ENCODE measurements at regions not wholly inside any gene's neighbourhood (a gene's known extent, or its start where the extent isn't known, plus 50 kb on each side); places are given as distances from the start of the nearest gene placed in this dataset.

DNA sequence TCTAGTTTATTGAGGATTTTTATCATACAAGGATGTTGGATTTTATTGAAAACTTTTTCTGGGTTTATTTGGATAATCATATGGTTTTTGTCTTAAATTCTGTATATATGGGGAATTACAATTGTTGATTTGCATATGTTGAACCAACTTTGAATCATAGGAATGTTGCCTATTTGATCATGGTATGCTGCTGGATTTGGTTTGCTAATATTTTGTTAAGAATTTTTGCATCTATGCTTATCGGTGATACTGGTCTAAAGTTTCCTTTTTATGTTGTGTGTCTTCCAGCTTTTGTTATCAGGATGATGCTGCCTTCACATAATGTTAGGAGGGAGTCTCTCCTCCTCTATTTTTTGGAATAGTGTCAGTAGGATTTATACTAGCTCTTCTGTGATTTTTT is 745.0 kb downstream of the PRELID2 start:
- no peak for TF ChIP-seq RAD21 (IDR thresholded peaks at IDR 0.05; ENCODE audit: low read length)
- no peak for TF ChIP-seq NFE2L2 (IDR thresholded peaks at IDR 0.05; ENCODE audit: low read depth, low read length)
- TF ChIP-seq, protein P1, sequence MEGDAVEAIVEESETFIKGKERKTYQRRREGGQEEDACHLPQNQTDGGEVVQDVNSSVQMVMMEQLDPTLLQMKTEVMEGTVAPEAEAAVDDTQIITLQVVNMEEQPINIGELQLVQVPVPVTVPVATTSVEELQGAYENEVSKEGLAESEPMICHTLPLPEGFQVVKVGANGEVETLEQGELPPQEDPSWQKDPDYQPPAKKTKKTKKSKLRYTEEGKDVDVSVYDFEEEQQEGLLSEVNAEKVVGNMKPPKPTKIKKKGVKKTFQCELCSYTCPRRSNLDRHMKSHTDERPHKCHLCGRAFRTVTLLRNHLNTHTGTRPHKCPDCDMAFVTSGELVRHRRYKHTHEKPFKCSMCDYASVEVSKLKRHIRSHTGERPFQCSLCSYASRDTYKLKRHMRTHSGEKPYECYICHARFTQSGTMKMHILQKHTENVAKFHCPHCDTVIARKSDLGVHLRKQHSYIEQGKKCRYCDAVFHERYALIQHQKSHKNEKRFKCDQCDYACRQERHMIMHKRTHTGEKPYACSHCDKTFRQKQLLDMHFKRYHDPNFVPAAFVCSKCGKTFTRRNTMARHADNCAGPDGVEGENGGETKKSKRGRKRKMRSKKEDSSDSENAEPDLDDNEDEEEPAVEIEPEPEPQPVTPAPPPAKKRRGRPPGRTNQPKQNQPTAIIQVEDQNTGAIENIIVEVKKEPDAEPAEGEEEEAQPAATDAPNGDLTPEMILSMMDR (conservative IDR thresholded peaks at IDR 0.05; ENCODE audit: low read depth, low read length): no peak
- TF ChIP-seq, protein P2, sequence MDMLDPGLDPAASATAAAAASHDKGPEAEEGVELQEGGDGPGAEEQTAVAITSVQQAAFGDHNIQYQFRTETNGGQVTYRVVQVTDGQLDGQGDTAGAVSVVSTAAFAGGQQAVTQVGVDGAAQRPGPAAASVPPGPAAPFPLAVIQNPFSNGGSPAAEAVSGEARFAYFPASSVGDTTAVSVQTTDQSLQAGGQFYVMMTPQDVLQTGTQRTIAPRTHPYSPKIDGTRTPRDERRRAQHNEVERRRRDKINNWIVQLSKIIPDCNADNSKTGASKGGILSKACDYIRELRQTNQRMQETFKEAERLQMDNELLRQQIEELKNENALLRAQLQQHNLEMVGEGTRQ (IDR thresholded peaks at IDR 0.05; ENCODE audit: low read depth, low read length): no peak
- no peak for TF ChIP-seq RFX5 (IDR thresholded peaks at IDR 0.05; ENCODE audit: low read depth, low read length)
- no peak for TF ChIP-seq BHLHE40 (IDR thresholded peaks at IDR 0.05; ENCODE audit: low read depth, low read length)
- no peak for TF ChIP-seq POLR2A (IDR thresholded peaks at IDR 0.05; ENCODE audit: low read depth, low read length)
- no peak for TF ChIP-seq CEBPB (IDR thresholded peaks at IDR 0.05; ENCODE audit: low read depth, low read length)

Measured in IMR-90 (cell line).